H1 (cell line): ENCODE measurements at regions not wholly inside any gene's neighbourhood (a gene's known extent, or its start where the extent isn't known, plus 50 kb on each side); places are given as distances from the start of the nearest gene placed in this dataset.

ENCODE experiments used
- RNF2 ChIP-seq: fragments of 200-900, 300-1000 bp; sonication (generic); IDR thresholded peaks from 2 replicates; pipeline ENCODE4 v1.7.1; 2016; ENCODE audit warnings: borderline replicate concordance, low read depth, mild to moderate bottlenecking, antibody characterized with exemption, low read length; ENCODE audit not compliant: poor library complexity, severe bottlenecking; ENCODE audit errors: missing control alignments

- TF ChIP-seq RNF2, result no peak
These were observed 110.1 kb upstream of the LUZP2 start (continued) for GRCh38 chr11:24386546-24387397.
